Adrenal gland (tissue), 5 donors: ENCODE measurements at regions not wholly inside any gene's neighbourhood (a gene's known extent, or its start where the extent isn't known, plus 50 kb on each side); places are given as distances from the start of the nearest gene placed in this dataset.
"Not testable (repeated sequence)": the region's sequence is repeated elsewhere in the genome, so short reads cannot be mapped to it uniquely, and the experiment has no call there.

Experiments used
- CTCF ChIP-seq, 6 experiments: fragments of 450-650 bp in 4 of 6; fragments of 200-600 bp in 2 of 6; sonication (generic) in 1 of 6; IDR thresholded peaks; 1 replicate in 5 of 6; 2 replicates in 1 of 6; pipeline versions ENCODE4 v1.5.1 to v1.8.0; 2016 to 2021; ENCODE audit warnings: antibody characterized with exemption in 6 of 6, mild to moderate bottlenecking in 2 of 6, moderate library complexity in 1 of 6
- POLR2A ChIP-seq, 2 donors: fragments of 450-650 bp; IDR thresholded peaks; one replicate each; pipeline ENCODE4 v1.6.1; 2017; ENCODE audit warnings: antibody characterized with exemption in 2 of 2, mild to moderate bottlenecking in 2 of 2, moderate library complexity in 1 of 2
- donor health status: DM: no; HTN: no; CAD: no.

GRCh38 chr2:114371721-114372120 lies 70.7 kb upstream of the DPP10 start:
- TF ChIP-seq CTCF, POLR2A (IDR thresholded peaks at IDR 0.05): not testable (repeated sequence)
